GM18861 (cell line): ENCODE measurements at regions not wholly inside any gene's neighbourhood (a gene's known extent, or its start where the extent isn't known, plus 50 kb on each side); places are given as distances from the start of the nearest gene placed in this dataset.
"Not testable (repeated sequence)": the region's sequence is repeated elsewhere in the genome, so short reads cannot be mapped to it uniquely, and the experiment has no call there.

Source experiments
- ATAC-seq: cut with Tn5 transposase; IDR thresholded peaks from one replicate; pipeline ENCODE4 v1.9.1; 2021; ENCODE audit not compliant: unreplicated experiment

DNA sequence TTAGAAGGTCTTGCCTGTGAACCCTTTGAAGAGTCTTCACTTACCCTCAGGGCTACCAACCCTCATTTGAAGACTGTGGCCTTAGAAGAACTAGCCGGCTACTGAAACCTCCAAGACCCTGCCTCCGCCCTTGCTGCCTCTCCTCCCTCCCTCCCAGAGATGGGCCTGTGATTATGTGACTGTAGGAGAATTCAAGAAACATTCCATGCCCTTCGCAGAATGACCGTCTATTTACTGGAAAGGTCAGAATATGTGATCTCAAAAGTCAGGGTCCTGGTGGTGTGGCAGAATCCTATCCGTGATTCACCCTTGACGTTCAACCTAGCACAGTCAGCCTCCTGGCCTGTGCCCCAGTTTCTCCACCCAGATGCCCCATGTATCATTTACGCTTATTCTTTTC, 109.6 kb downstream of the CTNND1 start:
- no peak for ATAC-seq

- ATAC-seq, result no peak
Observed at GRCh38 chr11:57873196-57873911, 111.8 kb downstream of the CTNND1 start.

- no peak for ATAC-seq
Observed at GRCh38 chr11:57874981-57875380, 113.4 kb downstream of the CTNND1 start.

DNA sequence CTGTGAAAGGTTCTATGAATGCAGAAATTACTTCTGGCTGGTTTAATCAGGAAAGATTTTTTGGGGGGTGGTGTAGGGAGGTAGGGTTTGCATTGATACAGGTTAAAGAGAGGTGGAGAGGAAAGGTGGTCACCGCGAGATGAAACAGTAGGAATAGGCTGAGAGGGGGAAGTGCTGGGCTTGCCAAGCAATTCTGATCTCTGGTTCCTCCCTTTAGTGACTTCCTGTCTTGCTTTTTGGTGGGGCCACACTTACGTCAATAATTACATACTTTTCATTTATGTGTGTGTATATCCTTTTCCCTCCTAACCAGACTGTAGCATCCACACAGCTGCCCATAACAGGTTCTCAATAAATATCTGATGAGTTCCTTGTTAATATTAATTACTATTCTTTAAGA, 120.0 kb downstream of the CTNND1 start:
- no peak for ATAC-seq

DNA sequence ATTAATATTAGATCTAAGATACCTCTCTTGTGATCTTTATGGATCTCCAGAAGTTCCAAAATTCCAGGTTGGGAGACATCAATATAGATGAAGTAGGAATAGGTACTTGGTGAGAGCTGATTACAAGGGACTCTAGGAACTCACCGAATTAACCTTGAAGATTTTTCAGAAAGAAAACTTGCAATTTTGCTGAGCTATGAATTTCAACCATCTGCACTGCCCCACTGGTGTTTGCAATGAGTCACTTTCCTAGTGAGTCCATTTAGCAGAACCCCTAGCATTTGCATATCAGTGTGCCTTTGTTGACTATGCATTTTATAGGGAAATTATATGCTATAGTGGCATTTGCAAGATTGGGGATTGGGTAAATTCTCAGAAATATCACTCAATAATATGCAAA, 122.0 kb downstream of the CTNND1 start:
- ATAC-seq, result no peak

GRCh38 chr11:57885298-57886050, 123.9 kb downstream of the CTNND1 start:
- no peak for ATAC-seq

DNA sequence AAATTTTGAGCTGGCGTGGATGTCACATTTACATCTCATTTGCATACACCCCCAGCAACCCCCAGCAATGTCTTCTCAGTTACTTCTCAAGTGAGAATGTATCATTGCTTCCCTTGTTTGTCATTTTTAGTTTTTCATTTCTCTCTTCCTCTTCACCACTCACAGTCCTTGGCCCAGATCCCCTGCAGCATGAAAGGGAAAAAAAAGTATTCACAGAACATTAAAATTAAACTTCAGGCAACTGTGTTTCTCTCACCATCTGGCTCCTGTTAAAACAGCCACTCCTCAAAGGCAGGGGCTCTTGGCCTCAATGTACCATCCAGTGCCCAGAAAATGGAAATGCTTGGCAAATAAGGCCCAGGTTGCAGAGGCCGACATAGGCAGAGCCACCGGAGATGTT, 126.8 kb downstream of the CTNND1 start:
- no peak for ATAC-seq

- ATAC-seq, result no peak
Observed at GRCh38 chr11:57890521-57890920, 128.9 kb downstream of the CTNND1 start.

GRCh38 chr11:57893200-57893599, 130.5 kb upstream of the OR9Q1 start:
- not testable (repeated sequence) for ATAC-seq

DNA sequence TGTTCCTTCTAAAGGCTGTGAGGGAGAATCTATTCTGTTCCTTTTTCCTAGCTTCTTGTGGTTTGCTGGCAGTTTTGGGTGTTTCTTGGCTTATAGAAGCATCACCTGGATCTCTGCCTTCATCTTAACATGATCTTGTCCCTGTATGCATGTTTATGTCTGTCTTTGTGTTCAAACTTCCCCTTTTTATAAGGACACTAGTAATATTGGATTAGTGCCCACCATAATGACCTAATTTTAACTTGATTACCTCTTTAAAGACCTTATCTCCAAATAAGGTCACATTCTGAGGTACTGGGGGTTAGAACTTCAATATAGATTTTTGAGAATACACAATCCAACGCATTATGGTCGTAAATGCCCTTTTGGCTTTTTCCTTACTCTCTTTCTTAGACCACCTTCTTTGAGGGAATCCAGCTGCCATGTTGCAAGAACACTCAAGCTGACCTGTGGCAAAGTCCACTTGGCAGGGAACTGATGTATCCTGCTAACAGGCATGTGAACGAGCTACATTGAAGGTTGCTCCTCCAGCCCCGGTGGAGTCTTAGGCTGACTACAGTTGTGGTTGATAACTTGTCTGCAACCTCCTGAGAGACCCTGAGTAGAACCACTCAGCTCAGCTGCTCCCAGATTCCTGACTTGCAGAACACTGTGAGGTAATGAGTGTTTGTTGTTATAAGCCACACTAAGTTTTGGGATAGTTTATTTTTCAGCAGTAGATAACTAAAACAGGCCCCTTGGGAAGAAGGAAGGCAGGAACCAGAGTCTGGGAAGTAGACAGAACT, 127.1 kb upstream of the OR9Q1 start:
- no peak for ATAC-seq

GRCh38 chr11:57899378-57899777, 124.3 kb upstream of the OR9Q1 start:
- ATAC-seq, result no peak

DNA sequence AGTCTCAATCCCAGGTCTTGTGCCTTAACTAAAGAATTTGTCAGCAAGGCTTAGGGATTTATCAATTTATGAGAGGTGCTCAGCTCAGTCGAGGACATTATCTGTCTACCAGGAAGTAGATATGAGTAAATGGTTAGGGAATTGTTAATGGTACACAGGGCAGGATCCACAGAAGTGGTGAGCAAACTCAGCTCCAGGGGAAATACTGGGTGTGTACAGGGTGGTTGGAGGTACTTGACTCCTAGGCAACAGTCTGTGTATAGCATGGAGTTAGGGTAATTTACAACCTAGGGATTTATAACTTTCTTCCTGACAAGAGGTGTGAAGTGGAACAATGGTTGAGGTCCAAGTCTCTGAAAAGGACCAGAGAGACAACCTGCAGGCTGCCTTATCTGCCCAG, 123.4 kb upstream of the OR9Q1 start:
- no peak for ATAC-seq

DNA sequence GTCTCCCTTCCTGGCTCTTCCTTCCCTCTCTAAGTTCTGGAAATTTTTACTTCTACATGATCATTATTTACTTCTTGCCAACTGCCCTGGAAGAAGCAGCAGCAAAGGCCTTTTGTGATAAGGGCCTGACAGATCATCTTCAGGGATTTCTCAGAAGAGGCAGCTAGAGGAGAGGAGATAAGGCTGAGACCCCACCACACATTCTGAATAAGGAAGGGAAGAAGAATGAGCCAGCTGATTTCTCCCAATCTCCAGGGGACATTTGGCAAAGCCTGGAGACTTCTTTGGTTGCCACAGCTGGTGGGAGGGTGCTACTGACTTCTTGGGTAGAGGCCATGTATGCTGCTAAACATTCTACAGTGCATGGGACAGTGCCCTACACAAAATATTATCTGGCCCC, 122.4 kb upstream of the OR9Q1 start:
- no peak for ATAC-seq

DNA sequence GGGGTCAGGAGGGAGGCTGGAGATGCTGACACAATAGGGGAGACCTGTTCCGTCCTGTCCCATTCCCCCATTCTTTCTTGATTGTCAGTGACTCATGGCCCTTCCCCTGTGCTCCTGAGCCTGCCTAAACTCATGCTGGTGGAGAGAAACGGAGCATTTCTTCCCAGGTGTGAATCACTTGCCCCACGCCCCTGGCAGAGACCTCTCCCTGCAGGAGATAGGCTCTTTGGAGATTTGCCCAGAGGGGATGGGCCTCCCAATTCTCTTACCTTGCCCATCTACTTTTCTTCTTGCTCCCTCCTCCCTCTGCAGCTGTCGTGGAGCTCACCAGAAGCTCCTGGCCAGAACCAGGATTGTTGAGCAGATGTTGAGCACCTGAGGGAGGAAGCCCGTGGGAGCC, 121.9 kb upstream of the OR9Q1 start:
- ATAC-seq, result no peak

- ATAC-seq, result no peak
Observed at GRCh38 chr11:57903011-57903410, 120.7 kb upstream of the OR9Q1 start.

GRCh38 chr11:57903441-57904123, 120.1 kb upstream of the OR9Q1 start:
- ATAC-seq, result peak; percentile 70

GRCh38 chr11:57904376-57904775, 119.3 kb upstream of the OR9Q1 start:
- ATAC-seq, result no peak

- no peak for ATAC-seq
Observed at GRCh38 chr11:57905439-57905838, 118.2 kb upstream of the OR9Q1 start.

- ATAC-seq, result not testable (repeated sequence)
Observed at GRCh38 chr11:57908399-57908798, 115.3 kb upstream of the OR9Q1 start.

- not testable (repeated sequence) for ATAC-seq
Observed at GRCh38 chr11:57911522-57911921, 112.2 kb upstream of the OR9Q1 start.
